Thyroid gland (tissue), 4 donors: ENCODE measurements at regions not wholly inside any gene's neighbourhood (a gene's known extent, or its start where the extent isn't known, plus 50 kb on each side); places are given as distances from the start of the nearest gene placed in this dataset.

Experiments
- POLR2A ChIP-seq, 2 donors: fragments of 450-650 bp; IDR thresholded peaks; one replicate each; pipeline ENCODE4 v1.6.1; 2017; ENCODE audit warnings: antibody characterized with exemption in 2 of 2, mild to moderate bottlenecking in 2 of 2, moderate library complexity in 1 of 2
- TF ChIP-seq, protein P1 (sequence below), 6 experiments: fragments of 200-600 bp in 3 of 6; fragments of 450-650 bp in 3 of 6; sonication (generic) in 3 of 6; IDR thresholded peaks; one replicate each; pipeline ENCODE4 v1.5.1; 2016 to 2019; ENCODE audit warnings: antibody characterized with exemption in 6 of 6, mild to moderate bottlenecking in 2 of 6, inconsistent platforms in 1 of 6, moderate library complexity in 1 of 6

DNA sequence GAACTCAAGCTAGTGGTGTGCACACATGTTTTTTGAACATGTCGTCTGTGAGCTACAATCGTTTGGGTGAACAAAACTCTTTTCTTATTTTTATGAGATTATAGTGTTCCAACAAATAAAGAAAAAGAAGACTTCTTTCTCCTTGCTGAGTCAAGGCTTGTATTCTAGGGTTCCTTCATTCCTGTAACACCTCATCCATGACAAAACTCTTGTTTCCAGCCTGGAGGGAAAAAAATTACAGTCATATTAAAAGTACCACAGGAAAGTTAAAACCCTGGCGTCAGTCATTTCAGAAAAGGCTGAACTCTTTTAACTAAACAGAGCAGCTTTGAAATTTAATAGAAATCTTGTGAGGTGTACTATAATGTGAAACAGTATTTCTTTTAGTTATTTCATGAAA, 79.2 kb upstream of the BOD1L1 start:
- TF ChIP-seq, protein P1, sequence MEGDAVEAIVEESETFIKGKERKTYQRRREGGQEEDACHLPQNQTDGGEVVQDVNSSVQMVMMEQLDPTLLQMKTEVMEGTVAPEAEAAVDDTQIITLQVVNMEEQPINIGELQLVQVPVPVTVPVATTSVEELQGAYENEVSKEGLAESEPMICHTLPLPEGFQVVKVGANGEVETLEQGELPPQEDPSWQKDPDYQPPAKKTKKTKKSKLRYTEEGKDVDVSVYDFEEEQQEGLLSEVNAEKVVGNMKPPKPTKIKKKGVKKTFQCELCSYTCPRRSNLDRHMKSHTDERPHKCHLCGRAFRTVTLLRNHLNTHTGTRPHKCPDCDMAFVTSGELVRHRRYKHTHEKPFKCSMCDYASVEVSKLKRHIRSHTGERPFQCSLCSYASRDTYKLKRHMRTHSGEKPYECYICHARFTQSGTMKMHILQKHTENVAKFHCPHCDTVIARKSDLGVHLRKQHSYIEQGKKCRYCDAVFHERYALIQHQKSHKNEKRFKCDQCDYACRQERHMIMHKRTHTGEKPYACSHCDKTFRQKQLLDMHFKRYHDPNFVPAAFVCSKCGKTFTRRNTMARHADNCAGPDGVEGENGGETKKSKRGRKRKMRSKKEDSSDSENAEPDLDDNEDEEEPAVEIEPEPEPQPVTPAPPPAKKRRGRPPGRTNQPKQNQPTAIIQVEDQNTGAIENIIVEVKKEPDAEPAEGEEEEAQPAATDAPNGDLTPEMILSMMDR (IDR thresholded peaks at IDR 0.05) = no peak
- no peak for TF ChIP-seq POLR2A (IDR thresholded peaks at IDR 0.05)
